A549 (cell line): ENCODE measurements at regions not wholly inside any gene's neighbourhood (a gene's known extent, or its start where the extent isn't known, plus 50 kb on each side); places are given as distances from the start of the nearest gene placed in this dataset.
A peak's percentile ranks its signal among the peaks of the same experiment; 100 is the strongest.

Experiments used
- ATAC-seq, 2 experiments: fragments of 200-7000 bp in 1 of 2; fragments of >200 bp in 1 of 2; cut with Nextera tagmentation in 1 of 2; cut with Tn5 transposase in 1 of 2; 3 replicates each; pipeline versions ENCODE4 v1.8.0 to v1.9.1; 2018 to 2020; ENCODE audit warnings: mild to moderate bottlenecking in 1 of 2, moderate library complexity in 1 of 2
- CTCF ChIA-PET: fragments of 300-600 bp; sonication (Branson Sonifier 250); formaldehyde crosslinking; extraction: SDS; loops from one replicate; lab custom pipeline; 2021; ENCODE audit warnings: antibody characterized with exemption, inconsistent platforms; lab: Yijun Ruan, JAX
- POLR2A ChIA-PET: fragments of 350-600 bp; formaldehyde crosslinking; extraction: SDS; loops from one replicate; lab custom pipeline; 2021; ENCODE audit warnings: antibody characterized with exemption, inconsistent platforms; lab: Yijun Ruan, JAX
- DNase-seq, 2 experiments: peaks; one replicate each; pipeline versions ENCODE4 v3.0.0 to v3.0.0-alpha.2; 2011 to 2016; ENCODE audit warnings: low read depth in 1 of 2, low spot score in 1 of 2
- FAIRE-seq: peaks from 2 replicates; lab custom pipeline; 2011; peaks lifted over from hg19 to GRCh38; lab: Jason Lieb, UNC
- H3K27ac ChIP-seq, 2 experiments: fragments of >200 bp; sonication (Bioruptor Twin); formaldehyde crosslinking; 3 replicates each; pipeline ENCODE4 v1.5.1; 2016 to 2017
- H3K4me1 ChIP-seq: fragments of >200 bp; sonication (Bioruptor Twin); formaldehyde crosslinking; 3 replicates; pipeline ENCODE4 v1.6.1; 2016
- H3K4me2 ChIP-seq: fragments of >200 bp; sonication (Bioruptor Twin); formaldehyde crosslinking; 3 replicates; pipeline ENCODE4 v1.6.1; 2016
- H3K4me3 ChIP-seq: fragments of >200 bp; sonication (Bioruptor Twin); formaldehyde crosslinking; 3 replicates; pipeline ENCODE4 v1.5.1; 2016
- H3K9me3 ChIP-seq: fragments of >200 bp; sonication (Bioruptor Twin); formaldehyde crosslinking; 3 replicates; pipeline ENCODE4 v1.6.1; 2016
- CBX2 ChIP-seq: fragments of 200-600 bp; sonication (generic); IDR thresholded peaks from 2 replicates; pipeline ENCODE4 v1.6.1; 2016; ENCODE audit warnings: low read depth, mild to moderate bottlenecking, borderline replicate concordance
- CEBPB ChIP-seq, 2 experiments: fragments of >200 bp in 1 of 2; sonication (Bioruptor Twin) in 1 of 2; formaldehyde crosslinking in 1 of 2; IDR thresholded peaks; 2 replicates each; pipeline ENCODE4 v1.6.1; 2012 to 2016
- CHD2 ChIP-seq: fragments of 150-350 bp; IDR thresholded peaks from 2 replicates; pipeline ENCODE4 v1.6.1; 2014; ENCODE audit warnings: low read length; ENCODE audit not compliant: partially characterized antibody
- EHF ChIP-seq: fragments of 250-450 bp; sonication (Bioruptor Pico); IDR thresholded peaks from 2 replicates; pipeline ENCODE4 v1.5.0; 2020; ENCODE audit warnings: mild to moderate bottlenecking
- EHMT2 ChIP-seq: fragments of 200-600 bp; sonication (generic); IDR thresholded peaks from 2 replicates; pipeline ENCODE4 v1.6.1; 2016; ENCODE audit warnings: antibody characterized with exemption, low read depth, mild to moderate bottlenecking, moderate library complexity
- EP300 ChIP-seq, 2 experiments: fragments of >200 bp; sonication (Bioruptor Twin); formaldehyde crosslinking; IDR thresholded peaks; 2 replicates in 1 of 2; 3 replicates in 1 of 2; pipeline ENCODE4 v1.6.1; 2016 to 2017
- FOSB ChIP-seq: fragments of 250-450 bp; sonication (Bioruptor Pico); IDR thresholded peaks from 2 replicates; pipeline ENCODE4 v1.5.0; 2020; ENCODE audit warnings: mild to moderate bottlenecking, moderate library complexity
- GATA3 ChIP-seq: IDR thresholded peaks from 2 replicates; pipeline ENCODE4 v1.6.1; 2012; ENCODE audit warnings: borderline replicate concordance
- HDAC2 ChIP-seq: fragments of 200-600 bp; sonication (generic); IDR thresholded peaks from 2 replicates; pipeline ENCODE4 v1.6.1; 2016
- HEYL ChIP-seq: fragments of 250-450 bp; sonication (Bioruptor Pico); IDR thresholded peaks from 2 replicates; pipeline ENCODE4 v1.8.0; 2021; ENCODE audit warnings: mild to moderate bottlenecking, moderate library complexity
- HOXA7 ChIP-seq: fragments of 250-450 bp; sonication (Bioruptor Pico); IDR thresholded peaks from 2 replicates; pipeline ENCODE4 v1.5.0; 2020; ENCODE audit warnings: mild to moderate bottlenecking, moderate library complexity
- HOXB13 ChIP-seq: fragments of 250-450 bp; sonication (Bioruptor Pico); IDR thresholded peaks from 2 replicates; pipeline ENCODE4 v1.5.0; 2020; ENCODE audit warnings: low read depth, mild to moderate bottlenecking, moderate library complexity
- JUN ChIP-seq, 2 experiments: fragments of >200 bp; sonication (Bioruptor Twin); formaldehyde crosslinking; IDR thresholded peaks; 2 replicates in 1 of 2; 3 replicates in 1 of 2; pipeline ENCODE4 v1.6.1; 2016 to 2017
- JUNB ChIP-seq: fragments of >200 bp; sonication (Bioruptor Twin); formaldehyde crosslinking; IDR thresholded peaks from 2 replicates; pipeline ENCODE4 v1.6.1; 2016
- KDM1A ChIP-seq: fragments of 200-600 bp; sonication (generic); IDR thresholded peaks from 2 replicates; pipeline ENCODE4 v1.6.1; 2016; ENCODE audit warnings: low read depth, mild to moderate bottlenecking
- KDM5A ChIP-seq: fragments of 200-600 bp; sonication (generic); IDR thresholded peaks from 2 replicates; pipeline ENCODE4 v1.6.1; 2016; ENCODE audit warnings: antibody characterized with exemption, mild to moderate bottlenecking
- MAFK ChIP-seq: fragments of 450-650 bp; IDR thresholded peaks from 2 replicates; pipeline ENCODE4 v1.6.1; 2014; ENCODE audit not compliant: partially characterized antibody
- MAZ ChIP-seq: fragments of 150-350 bp; IDR thresholded peaks from 2 replicates; pipeline ENCODE4 v1.6.1; 2014; ENCODE audit warnings: antibody characterized with exemption, low read depth, low read length, borderline replicate concordance
- MYC ChIP-seq: IDR thresholded peaks from 2 replicates; pipeline ENCODE4 v1.6.1; 2012; ENCODE audit warnings: mild to moderate bottlenecking, inconsistent platforms, low read length, improper control_type of control experiment, borderline replicate concordance
- NFE2L2 ChIP-seq: fragments of 150-350 bp; conservative IDR thresholded peaks from 2 replicates; pipeline ENCODE4 v1.6.1; 2014; ENCODE audit warnings: low read length
- NPAS2 ChIP-seq: fragments of 250-450 bp; sonication (Bioruptor Pico); IDR thresholded peaks from 2 replicates; pipeline ENCODE4 v1.8.0; 2022; ENCODE audit warnings: mild to moderate bottlenecking, moderate library complexity, borderline replicate concordance
- POLR2A ChIP-seq: IDR thresholded peaks from 2 replicates; pipeline ENCODE4 v1.6.1; 2012; ENCODE audit warnings: mild to moderate bottlenecking, low read length
- POLR2AphosphoS2 ChIP-seq: conservative IDR thresholded peaks from 2 replicates; pipeline ENCODE4 v1.6.1; 2012; ENCODE audit warnings: low read length, improper control_type of control experiment, inconsistent platforms
- RARB ChIP-seq: fragments of 250-450 bp; sonication (Bioruptor Pico); IDR thresholded peaks from 2 replicates; pipeline ENCODE4 v1.8.0; 2021; ENCODE audit warnings: mild to moderate bottlenecking, moderate library complexity
- RFX5 ChIP-seq: fragments of 450-650 bp; IDR thresholded peaks from 2 replicates; pipeline ENCODE4 v1.7.1; 2014; ENCODE audit warnings: antibody characterized with exemption, mild to moderate bottlenecking, moderate library complexity
- SMC3 ChIP-seq: fragments of >200 bp; sonication (Bioruptor Twin); formaldehyde crosslinking; IDR thresholded peaks from 3 replicates; pipeline ENCODE4 v1.6.1; 2018; ENCODE audit warnings: inconsistent platforms
- SREBF2 ChIP-seq: fragments of 450-650 bp; IDR thresholded peaks from 2 replicates; pipeline ENCODE4 v1.6.1; 2014; ENCODE audit warnings: mild to moderate bottlenecking, moderate library complexity
- TFCP2L1 ChIP-seq: fragments of 250-450 bp; sonication (Bioruptor Pico); IDR thresholded peaks from 2 replicates; pipeline ENCODE4 v1.5.0; 2021; ENCODE audit warnings: mild to moderate bottlenecking
- ZFP36 ChIP-seq: fragments of 450-650 bp; IDR thresholded peaks from 2 replicates; pipeline ENCODE4 v1.6.1; 2014; ENCODE audit warnings: borderline replicate concordance; ENCODE audit not compliant: partially characterized antibody
- WGBS: methylation state at CpG from one replicate; pipeline ENCODE4 v1.1.6; 2017; ENCODE audit errors: missing lambda C conversion rate; 5-methylcytosine and 5-hydroxymethylcytosine counted together
- TF ChIP-seq, protein P1 (sequence below): IDR thresholded peaks from 2 replicates; pipeline ENCODE4 v1.6.1; 2012
- TF ChIP-seq, protein P2 (sequence below): fragments of 200-600 bp; sonication (generic); IDR thresholded peaks from 2 replicates; pipeline ENCODE4 v1.6.1; 2016; ENCODE audit warnings: antibody characterized with exemption, mild to moderate bottlenecking, moderate library complexity

- no peak overlapping the region for H3K4me2 ChIP-seq
- TF ChIP-seq KDM5A, result no peak
- no peak for TF ChIP-seq HEYL
- TF ChIP-seq ZFP36, result no peak
- TF ChIP-seq POLR2AphosphoS2, result no peak
- TF ChIP-seq HOXA7 (CRISPR knock-in tag), result no peak
- no peak for TF ChIP-seq MAZ
- no peak for TF ChIP-seq EP300 (IDR thresholded peaks at IDR 0.05)
- TF ChIP-seq CHD2, result no peak
- peaks cover 10% of the 10 kb centered on the region; the same call in 2 of the 3 replicates for H3K4me1 ChIP-seq
- ChIA-PET CTCF (no interaction called here), POLR2A (no interaction called here)
- H3K27ac ChIP-seq, result 0 out of 6 replicates have a peak overlapping the region, but pooled peaks of 1 of the 2 experiments have one; percentile 32
- 57% methylated on average over 4 of the region's 4 CpGs for WGBS
- H3K4me3 ChIP-seq, result no peak overlapping the region
- no peak for DNase-seq
- FAIRE-seq, result no peak
- no peak for ATAC-seq
- no peaks in the 10 kb centered on the region for H3K9me3 ChIP-seq
Observed at GRCh38 chr3:40801284-40801741, 276.6 kb downstream of the ZNF621 start.

- no peak overlapping the region for H3K4me2 ChIP-seq
- H3K9me3 ChIP-seq, result no peaks in the 10 kb centered on the region
- POLR2A ChIA-PET, result no interaction called here
- H3K27ac ChIP-seq, result no peak overlapping the region
- no peak for FAIRE-seq
- 31% methylated on average over 2 of the region's 2 CpGs for WGBS
- H3K4me3 ChIP-seq, result no peak overlapping the region
- CTCF ChIA-PET, result no interaction called here
- TF ChIP-seq POLR2A (no peak), MYC (no peak), SMC3 (no peak)
- TF ChIP-seq, protein P1, sequence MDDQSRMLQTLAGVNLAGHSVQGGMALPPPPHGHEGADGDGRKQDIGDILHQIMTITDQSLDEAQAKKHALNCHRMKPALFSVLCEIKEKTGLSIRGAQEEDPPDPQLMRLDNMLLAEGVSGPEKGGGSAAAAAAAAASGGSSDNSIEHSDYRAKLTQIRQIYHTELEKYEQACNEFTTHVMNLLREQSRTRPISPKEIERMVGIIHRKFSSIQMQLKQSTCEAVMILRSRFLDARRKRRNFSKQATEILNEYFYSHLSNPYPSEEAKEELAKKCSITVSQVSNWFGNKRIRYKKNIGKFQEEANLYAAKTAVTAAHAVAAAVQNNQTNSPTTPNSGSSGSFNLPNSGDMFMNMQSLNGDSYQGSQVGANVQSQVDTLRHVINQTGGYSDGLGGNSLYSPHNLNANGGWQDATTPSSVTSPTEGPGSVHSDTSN, result no peak
- TF ChIP-seq, all 56 proteins: peak for 0
- peaks cover 10% of the 10 kb centered on the region; the same call in 2 of the 3 replicates for H3K4me1 ChIP-seq
- no peak for ATAC-seq
- no peak for DNase-seq
Observed at GRCh38 chr3:40803311-40803710, 278.6 kb downstream of the ZNF621 start.

DNA sequence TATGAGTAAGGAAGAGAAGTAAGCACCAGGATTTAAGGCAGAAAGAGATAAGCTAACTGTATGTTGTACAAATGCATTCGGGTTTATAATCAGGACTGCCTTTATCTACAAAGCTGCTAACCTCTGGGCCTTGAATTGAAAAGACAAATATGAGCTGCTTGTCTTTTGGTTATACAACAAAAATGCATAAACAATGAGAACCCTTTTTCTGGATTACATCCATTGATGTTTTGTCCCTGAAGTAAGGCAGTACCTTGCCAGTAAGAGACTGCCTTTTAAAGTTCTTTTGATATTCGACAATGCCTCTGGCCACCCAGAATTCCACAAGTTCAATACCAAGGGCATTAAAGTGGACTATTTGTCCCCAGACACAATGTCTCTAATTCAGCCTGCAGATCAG lies 280.7 kb downstream of the ZNF621 start:
- H3K4me2 ChIP-seq, result no peak overlapping the region
- peaks cover 4% of the 10 kb centered on the region; the same call in 2 of the 3 replicates for H3K4me1 ChIP-seq
- H3K9me3 ChIP-seq, result no peaks in the 10 kb centered on the region
- WGBS, result 14% methylated on average over 2 of the region's 2 CpGs
- DNase-seq, result no peak
- POLR2A ChIA-PET, result no interaction called here
- FAIRE-seq, result no peak
- no peak overlapping the region for H3K27ac ChIP-seq
- no peak for ATAC-seq
- H3K4me3 ChIP-seq, result no peak overlapping the region
- TF ChIP-seq SREBF2 (no peak), GATA3 (no peak), EHF (no peak), NFE2L2 (no peak), JUNB (no peak), FOSB (CRISPR knock-in tag) (no peak), MYC (no peak), POLR2A (no peak), NPAS2 (CRISPR knock-in tag) (no peak), EHMT2 (no peak), CEBPB (IDR thresholded peaks at IDR 0.05) (no peak), JUN (IDR thresholded peaks at IDR 0.05) (no peak)
- TF ChIP-seq, protein P1, result no peak
- CTCF ChIA-PET, result no interaction called here

- no peak for ATAC-seq
- no peak for DNase-seq
- FAIRE-seq, result no peak
- CTCF ChIA-PET, result no interaction called here
- H3K4me2 ChIP-seq, result no peak overlapping the region
- POLR2A ChIA-PET, result no interaction called here
- H3K9me3 ChIP-seq, result peaks cover 7% of the 10 kb centered on the region; the same call in 1 of the 3 replicates
- H3K4me1 ChIP-seq, result no peaks in the 10 kb centered on the region
- H3K4me3 ChIP-seq, result no peak overlapping the region
- no peak overlapping the region for H3K27ac ChIP-seq
- TF ChIP-seq HDAC2 (no peak), KDM1A (no peak), NFE2L2 (no peak), TFCP2L1 (CRISPR knock-in tag) (no peak), RFX5 (no peak), MAFK (no peak), ZFP36 (no peak), RARB (CRISPR knock-in tag) (no peak), CBX2 (no peak), HOXB13 (CRISPR knock-in tag) (no peak)
- TF ChIP-seq, protein P2, sequence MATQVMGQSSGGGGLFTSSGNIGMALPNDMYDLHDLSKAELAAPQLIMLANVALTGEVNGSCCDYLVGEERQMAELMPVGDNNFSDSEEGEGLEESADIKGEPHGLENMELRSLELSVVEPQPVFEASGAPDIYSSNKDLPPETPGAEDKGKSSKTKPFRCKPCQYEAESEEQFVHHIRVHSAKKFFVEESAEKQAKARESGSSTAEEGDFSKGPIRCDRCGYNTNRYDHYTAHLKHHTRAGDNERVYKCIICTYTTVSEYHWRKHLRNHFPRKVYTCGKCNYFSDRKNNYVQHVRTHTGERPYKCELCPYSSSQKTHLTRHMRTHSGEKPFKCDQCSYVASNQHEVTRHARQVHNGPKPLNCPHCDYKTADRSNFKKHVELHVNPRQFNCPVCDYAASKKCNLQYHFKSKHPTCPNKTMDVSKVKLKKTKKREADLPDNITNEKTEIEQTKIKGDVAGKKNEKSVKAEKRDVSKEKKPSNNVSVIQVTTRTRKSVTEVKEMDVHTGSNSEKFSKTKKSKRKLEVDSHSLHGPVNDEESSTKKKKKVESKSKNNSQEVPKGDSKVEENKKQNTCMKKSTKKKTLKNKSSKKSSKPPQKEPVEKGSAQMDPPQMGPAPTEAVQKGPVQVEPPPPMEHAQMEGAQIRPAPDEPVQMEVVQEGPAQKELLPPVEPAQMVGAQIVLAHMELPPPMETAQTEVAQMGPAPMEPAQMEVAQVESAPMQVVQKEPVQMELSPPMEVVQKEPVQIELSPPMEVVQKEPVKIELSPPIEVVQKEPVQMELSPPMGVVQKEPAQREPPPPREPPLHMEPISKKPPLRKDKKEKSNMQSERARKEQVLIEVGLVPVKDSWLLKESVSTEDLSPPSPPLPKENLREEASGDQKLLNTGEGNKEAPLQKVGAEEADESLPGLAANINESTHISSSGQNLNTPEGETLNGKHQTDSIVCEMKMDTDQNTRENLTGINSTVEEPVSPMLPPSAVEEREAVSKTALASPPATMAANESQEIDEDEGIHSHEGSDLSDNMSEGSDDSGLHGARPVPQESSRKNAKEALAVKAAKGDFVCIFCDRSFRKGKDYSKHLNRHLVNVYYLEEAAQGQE, result no peak
Observed at GRCh38 chr3:40810813-40811212, 286.1 kb downstream of the ZNF621 start.
